ENCODE measurements at regions not wholly inside any gene's neighbourhood (a gene's known extent, or its start where the extent isn't known, plus 50 kb on each side); places are given as distances from the start of the nearest gene placed in this dataset.

GRCh38 chr16:50941681-50942080 is 199.8 kb downstream of the CYLD start:
- no peak for DNase-seq
- no peak overlapping the region for H3K27ac Mint-ChIP-seq (ENCODE audit: unreplicated experiment)
- no peak for TF ChIP-seq CTCF (IDR thresholded peaks at IDR 0.05; ENCODE audit: unreplicated experiment)
- H3K4me3 Mint-ChIP-seq (ENCODE audit: low read depth, unreplicated experiment) = no peak overlapping the region
- no peaks in the 10 kb centered on the region for H3K36me3 Mint-ChIP-seq (ENCODE audit: insufficient read depth, unreplicated experiment)
- H3K4me1 Mint-ChIP-seq (ENCODE audit: low read depth, unreplicated experiment) = no peaks in the 10 kb centered on the region
- peaks cover 91% of the 10 kb centered on the region for H3K27me3 Mint-ChIP-seq (ENCODE audit: unreplicated experiment)
- CTCF ChIA-PET = no interaction called here
- H3K9me3 Mint-ChIP-seq (ENCODE audit: low read depth, unreplicated experiment) = no peaks in the 10 kb centered on the region
- no TSS peak for BruUV-seq (replicated peaks)
- intact Hi-C loops (cut with micrococcal nuclease; ENCODE audit: unreplicated experiment) = no loop called here

GRCh38 chr16:50940275-50940854 is 198.5 kb downstream of the CYLD start:
- no peaks in the 10 kb centered on the region for H3K36me3 Mint-ChIP-seq (ENCODE audit: insufficient read depth, unreplicated experiment)
- DNase-seq = no peak
- no peaks in the 10 kb centered on the region for H3K4me1 Mint-ChIP-seq (ENCODE audit: low read depth, unreplicated experiment)
- H3K27ac Mint-ChIP-seq (ENCODE audit: unreplicated experiment) = no peak overlapping the region
- peaks cover 91% of the 10 kb centered on the region for H3K27me3 Mint-ChIP-seq (ENCODE audit: unreplicated experiment)
- intact Hi-C loops (cut with micrococcal nuclease; ENCODE audit: unreplicated experiment) = no loop called here
- peaks cover 4% of the 10 kb centered on the region for H3K9me3 Mint-ChIP-seq (ENCODE audit: low read depth, unreplicated experiment)
- CTCF ChIA-PET = no interaction called here
- TF ChIP-seq CTCF (IDR thresholded peaks at IDR 0.05; ENCODE audit: unreplicated experiment) = no peak
- BruUV-seq (replicated peaks) = no TSS peak
- no peak overlapping the region for H3K4me3 Mint-ChIP-seq (ENCODE audit: low read depth, unreplicated experiment)

GRCh38 chr16:50939356-50939755 is 197.5 kb downstream of the CYLD start:
- intact Hi-C loops (cut with micrococcal nuclease; ENCODE audit: unreplicated experiment) = no loop called here
- no peak overlapping the region for H3K4me3 Mint-ChIP-seq (ENCODE audit: low read depth, unreplicated experiment)
- H3K36me3 Mint-ChIP-seq (ENCODE audit: insufficient read depth, unreplicated experiment) = no peaks in the 10 kb centered on the region
- no peak for DNase-seq
- peaks cover 4% of the 10 kb centered on the region for H3K9me3 Mint-ChIP-seq (ENCODE audit: low read depth, unreplicated experiment)
- TF ChIP-seq CTCF (IDR thresholded peaks at IDR 0.05; ENCODE audit: unreplicated experiment) = no peak
- BruUV-seq (replicated peaks) = no TSS peak
- CTCF ChIA-PET = interaction anchor here (0.8 to 0.9 kb wide), 2 partner anchors 13 to 124 kb away, joined by 3 read pairs; no protein-coding TSS in a partner anchor
- H3K4me1 Mint-ChIP-seq (ENCODE audit: low read depth, unreplicated experiment) = no peaks in the 10 kb centered on the region
- H3K27ac Mint-ChIP-seq (ENCODE audit: unreplicated experiment) = no peak overlapping the region
- peaks cover 86% of the 10 kb centered on the region for H3K27me3 Mint-ChIP-seq (ENCODE audit: unreplicated experiment)

- Mint-ChIP-seq H3K4me1 (ENCODE audit: low read depth, unreplicated experiment) (no peaks in the 10 kb centered on the region), H3K4me3 (ENCODE audit: low read depth, unreplicated experiment) (no peak overlapping the region), H3K9me3 (ENCODE audit: low read depth, unreplicated experiment) (peaks cover 4% of the 10 kb centered on the region), H3K27ac (ENCODE audit: unreplicated experiment) (no peak overlapping the region), H3K36me3 (ENCODE audit: insufficient read depth, unreplicated experiment) (no peaks in the 10 kb centered on the region), H3K27me3 (ENCODE audit: unreplicated experiment) (peaks cover 82% of the 10 kb centered on the region)
- no peak for TF ChIP-seq CTCF (IDR thresholded peaks at IDR 0.05; ENCODE audit: unreplicated experiment)
- CTCF ChIA-PET = interaction anchor here (0.8 to 0.9 kb wide), 2 partner anchors 13 to 124 kb away, joined by 3 read pairs; no protein-coding TSS in a partner anchor
- DNase-seq = no peak
- BruUV-seq (replicated peaks) = no TSS peak
- intact Hi-C loops (cut with micrococcal nuclease; ENCODE audit: unreplicated experiment) = no loop called here
These were observed 197.0 kb downstream of the CYLD start for GRCh38 chr16:50938932-50939331.
